GM15510 (cell line): ENCODE measurements at regions not wholly inside any gene's neighbourhood (a gene's known extent, or its start where the extent isn't known, plus 50 kb on each side); places are given as distances from the start of the nearest gene placed in this dataset.

Experiments used
- POLR2A ChIP-seq: IDR thresholded peaks from 3 replicates; pipeline ENCODE4 v1.6.1; 2011; ENCODE audit warnings: borderline replicate concordance; ENCODE audit not compliant: insufficient read length; ENCODE audit errors: extremely low read depth

DNA sequence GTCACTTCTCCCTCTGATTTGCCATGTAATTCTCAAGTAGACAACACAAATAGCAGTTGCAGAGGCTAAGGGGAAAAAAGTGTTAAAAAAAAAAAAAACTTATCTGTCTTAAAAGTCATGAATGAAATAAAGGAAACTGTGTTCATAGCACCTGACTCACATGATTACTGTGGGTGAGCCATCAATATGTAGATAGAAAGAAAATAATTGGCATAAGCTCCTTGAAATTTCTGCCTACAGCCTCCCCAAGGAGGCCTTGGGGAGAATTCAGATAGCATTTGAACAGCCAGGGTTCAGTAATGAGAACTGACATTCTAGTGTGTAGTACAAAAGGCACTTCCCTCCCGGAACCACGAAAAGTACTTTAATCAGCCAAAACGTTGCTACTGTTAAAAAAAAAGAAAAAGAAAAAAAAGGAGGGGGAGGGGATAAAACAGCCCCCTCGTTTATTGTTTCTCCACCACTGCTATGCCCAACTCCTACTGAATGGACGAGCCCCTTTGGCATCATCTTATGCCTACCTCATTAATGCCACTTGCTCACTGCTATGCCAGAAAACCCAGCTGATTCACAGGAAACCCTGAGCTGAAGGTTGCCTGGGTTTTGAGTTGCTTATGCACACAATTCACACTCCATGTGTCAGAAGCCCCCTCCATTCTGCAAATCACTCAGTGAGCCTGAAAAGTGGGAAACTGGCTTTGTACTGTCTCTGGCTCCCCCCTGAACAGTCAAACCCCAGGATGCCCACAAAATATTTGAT, 65.5 kb upstream of the KLF7 start:
- no peak for TF ChIP-seq POLR2A

DNA sequence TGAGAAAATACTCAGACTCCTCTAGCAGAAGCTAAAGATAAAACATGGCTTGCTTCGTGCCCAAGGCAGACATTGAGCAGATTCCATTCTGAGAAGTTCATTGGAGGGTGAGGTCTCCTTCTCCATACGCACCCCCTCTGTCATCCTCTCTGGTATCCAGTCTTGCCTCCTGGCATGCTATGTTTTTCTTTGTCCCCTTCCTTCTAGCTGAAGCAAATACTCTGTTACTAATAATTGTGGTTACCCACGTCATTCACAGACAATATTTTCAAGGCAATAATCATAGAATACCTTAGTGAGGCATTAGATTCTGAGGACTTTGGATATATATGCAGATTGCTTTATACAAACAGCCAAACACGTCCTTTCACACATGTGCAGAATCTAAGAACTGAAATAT, 66.2 kb upstream of the KLF7 start:
- no peak for TF ChIP-seq POLR2A

GRCh38 chr2:207233731-207234130, 68.0 kb upstream of the KLF7 start:
- TF ChIP-seq POLR2A: no peak

DNA sequence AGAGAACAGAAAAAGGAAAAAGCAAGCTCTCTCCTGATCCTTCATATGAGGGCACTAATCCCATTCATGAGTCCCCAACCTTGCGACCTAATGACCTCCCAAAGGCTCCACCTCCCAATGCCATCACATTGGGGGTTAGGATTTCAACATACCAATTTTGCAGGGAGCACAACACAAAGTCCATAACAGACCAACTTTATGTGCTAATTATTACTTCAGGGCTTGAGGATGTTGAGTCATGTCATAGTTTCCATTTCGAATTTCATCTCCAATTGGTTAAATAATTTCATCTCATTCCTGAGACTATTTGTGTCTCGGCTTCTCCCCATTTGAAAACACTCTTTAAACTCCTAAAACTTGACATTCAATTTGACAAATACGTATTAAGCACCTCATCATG, 69.9 kb upstream of the KLF7 start:
- no peak for TF ChIP-seq POLR2A

- TF ChIP-seq POLR2A: no peak
Observed at GRCh38 chr2:207236156-207236935, 70.6 kb upstream of the KLF7 start.

GRCh38 chr2:207238831-207239701, 73.3 kb upstream of the KLF7 start:
- no peak for TF ChIP-seq POLR2A

DNA sequence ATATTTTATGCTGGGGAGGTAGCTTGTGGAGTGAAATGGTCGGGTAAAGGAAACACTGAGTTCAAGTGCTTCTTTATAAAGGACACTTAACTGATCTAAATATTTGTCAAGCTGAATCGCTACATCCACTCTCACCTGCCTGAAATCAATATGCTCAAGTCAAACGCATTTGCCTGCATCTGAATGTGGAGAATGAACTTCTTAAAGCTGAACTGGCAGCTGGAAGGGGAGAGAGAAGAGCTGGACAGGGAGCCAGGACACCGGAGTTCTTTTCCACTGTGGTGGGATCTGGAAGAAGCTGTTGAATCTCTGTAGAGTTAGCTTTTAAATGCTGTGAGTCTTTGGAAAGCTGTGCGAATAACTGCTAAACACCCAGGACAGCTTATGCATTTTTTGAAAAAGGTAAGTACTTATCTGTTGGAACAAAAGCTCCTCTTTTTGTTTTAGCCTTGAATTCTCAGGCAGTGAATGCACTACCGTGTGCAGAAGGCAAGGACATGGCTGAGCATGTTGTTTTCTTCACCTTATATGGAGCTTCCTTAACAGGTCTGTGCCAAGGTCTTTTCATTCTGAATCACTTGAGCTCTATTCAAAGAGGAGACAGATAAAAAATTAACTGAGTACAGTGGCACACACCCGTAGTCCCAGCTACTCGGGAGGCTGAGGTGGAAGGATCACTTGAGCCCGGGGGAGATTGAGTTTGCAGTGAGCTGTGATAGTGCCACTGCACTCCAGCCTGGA, 74.2 kb upstream of the KLF7 start:
- TF ChIP-seq POLR2A: no peak

- TF ChIP-seq POLR2A: no peak
Observed at GRCh38 chr2:207240649-207241048, 74.9 kb upstream of the KLF7 start.

DNA sequence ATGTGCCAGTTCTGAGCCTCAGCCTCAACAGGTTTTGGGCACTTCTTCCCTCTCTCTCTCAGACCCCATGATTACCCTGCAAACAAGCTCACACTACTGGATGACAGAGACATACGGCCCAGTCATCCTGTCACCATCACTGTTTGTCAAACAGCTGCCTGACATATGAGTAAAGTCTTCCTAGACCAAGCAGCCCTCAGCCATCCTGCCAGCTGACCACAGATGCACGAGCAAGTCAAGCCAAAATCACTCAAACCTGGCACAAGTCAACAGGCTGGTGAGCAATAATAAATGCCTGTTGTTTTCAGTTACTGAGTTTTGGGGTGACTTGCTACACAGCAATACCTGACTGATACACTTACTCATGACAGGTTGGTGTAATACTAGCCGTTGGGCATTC, 75.5 kb upstream of the KLF7 start:
- no peak for TF ChIP-seq POLR2A

DNA sequence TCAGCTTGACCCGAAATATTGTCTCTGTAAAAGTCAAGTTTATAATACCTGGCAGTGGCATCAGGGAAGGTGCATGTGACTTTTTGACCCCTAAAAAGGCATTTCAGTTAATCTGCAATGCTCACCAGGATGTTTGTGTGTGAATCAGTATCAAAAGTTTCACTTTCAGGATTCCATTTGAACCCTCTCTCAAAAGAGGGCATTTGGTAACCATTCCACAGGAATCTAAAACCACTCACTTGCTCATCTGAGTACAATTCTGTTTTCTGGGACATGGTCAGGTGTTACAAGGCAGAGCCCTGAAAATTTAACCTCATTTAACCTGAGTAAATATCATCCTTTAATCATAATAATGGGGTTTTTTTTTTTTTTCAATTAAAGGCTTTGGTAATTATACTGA, 77.9 kb upstream of the KLF7 start:
- TF ChIP-seq POLR2A: no peak

DNA sequence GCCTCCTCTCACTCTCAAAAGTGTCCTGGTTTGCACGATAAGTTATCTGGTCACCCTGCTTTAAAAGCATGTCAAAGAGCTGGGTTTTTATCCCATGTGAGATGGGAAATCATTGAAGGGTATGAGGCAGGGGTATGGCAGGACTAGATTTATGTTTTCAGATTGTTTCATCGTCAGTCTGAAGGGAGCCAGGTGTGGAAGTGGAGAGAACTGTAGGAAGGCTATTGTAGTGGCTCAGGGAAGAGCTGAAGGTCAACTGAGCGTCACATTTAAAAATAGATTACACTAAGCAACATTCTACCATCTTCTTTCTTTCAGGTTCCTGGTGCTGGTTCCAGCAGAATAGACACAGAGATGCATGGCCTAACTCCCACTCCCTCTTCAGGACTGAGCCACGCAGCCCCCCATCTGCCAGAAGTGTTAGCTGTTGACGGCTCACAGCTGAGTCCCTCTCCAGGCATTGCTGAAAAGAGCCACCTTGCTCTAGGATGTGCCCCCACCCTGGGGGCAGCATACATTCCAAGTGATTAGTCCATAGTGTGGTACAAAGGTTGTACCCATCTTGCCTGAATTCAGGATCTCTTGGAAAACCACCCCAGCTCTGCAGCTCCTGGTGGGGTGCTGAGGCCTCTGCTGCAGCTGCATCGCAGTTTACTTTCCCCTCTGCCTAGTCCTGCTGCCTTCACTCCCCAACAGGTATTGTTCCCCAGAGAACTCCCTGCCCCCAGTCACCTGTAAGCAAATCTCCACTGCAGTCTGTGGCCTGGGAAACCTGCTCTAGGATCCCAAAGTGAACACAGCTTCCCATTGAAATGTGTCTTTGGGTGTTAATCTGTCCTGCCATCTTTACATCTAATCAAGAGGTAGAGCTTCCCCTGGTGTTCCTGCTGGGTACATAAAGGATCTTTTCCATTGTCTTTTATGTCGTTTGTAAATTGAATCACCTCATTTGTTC, 79.5 kb upstream of the KLF7 start:
- TF ChIP-seq POLR2A: no peak

- TF ChIP-seq POLR2A: no peak
Observed at GRCh38 chr2:207248702-207249377, 83.1 kb upstream of the KLF7 start.

DNA sequence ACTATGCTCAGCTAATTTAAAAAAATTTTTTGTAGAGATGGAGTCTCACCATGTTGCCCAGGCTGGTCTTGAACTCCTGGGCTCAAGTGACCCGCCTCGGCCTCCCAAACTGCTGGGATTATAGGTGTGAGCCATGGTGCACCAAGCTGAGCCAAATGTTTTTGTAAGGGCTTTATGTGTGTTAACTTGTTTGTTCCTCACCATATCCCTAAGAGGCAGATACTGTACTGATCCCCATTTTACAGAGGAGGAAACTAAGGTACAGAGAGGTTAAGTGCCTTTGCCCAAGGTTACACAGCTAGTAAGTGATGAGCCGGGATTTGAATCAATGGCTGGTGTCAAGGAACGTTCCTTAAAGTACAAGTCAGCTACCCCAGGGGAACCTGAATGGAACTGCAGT, 85.3 kb upstream of the KLF7 start:
- no peak for TF ChIP-seq POLR2A
